T-helper 17 cell (primary cell): ENCODE measurements at regions not wholly inside any gene's neighbourhood (a gene's known extent, or its start where the extent isn't known, plus 50 kb on each side); places are given as distances from the start of the nearest gene placed in this dataset.

ENCODE experiments used
- ATAC-seq: fragments of 150-1000 bp; cut with Tn5 transposase; 2 replicates; pipeline ENCODE4 v1.10.0; 2021; ENCODE audit warnings: mild to moderate bottlenecking, moderate library complexity
- DNase-seq, 3 donors: peaks; one replicate each; pipeline versions ENCODE4 v3.0.0 to v3.0.0-alpha.2; 2020 to 2021
- H3K9me3 ChIP-seq: one replicate; pipeline ENCODE4 v1.7.0; 2013; ENCODE audit warnings: low read length, mild to moderate bottlenecking; ENCODE audit not compliant: control insufficient read depth, poor library complexity, severe bottlenecking
- H3K27ac Mint-ChIP-seq: one replicate; pipeline ENCODE4 v1.8.0; 2022; ENCODE audit warnings: mild to moderate bottlenecking, moderate library complexity, mixed read lengths
- H3K27me3 Mint-ChIP-seq: one replicate; pipeline ENCODE4 v1.8.0; 2022; ENCODE audit warnings: mixed read lengths
- H3K36me3 Mint-ChIP-seq: one replicate; pipeline ENCODE4 v1.8.0; 2022; ENCODE audit warnings: low read depth, mixed read lengths
- H3K4me1 Mint-ChIP-seq: one replicate; pipeline ENCODE4 v1.8.0; 2022; ENCODE audit warnings: mild to moderate bottlenecking, mixed read lengths
- H3K4me3 Mint-ChIP-seq: one replicate; pipeline ENCODE4 v1.8.0; 2022; ENCODE audit warnings: mild to moderate bottlenecking, moderate library complexity, mixed read lengths

GRCh38 chr7:52700349-52700748, 335.1 kb upstream of the POM121L12 start:
- no peak for DNase-seq
- H3K4me1 Mint-ChIP-seq, result no peaks in the 10 kb centered on the region

GRCh38 chr7:52695973-52696595, 339.3 kb upstream of the POM121L12 start:
- no peak overlapping the region for H3K4me3 Mint-ChIP-seq
- no peaks in the 10 kb centered on the region for H3K9me3 ChIP-seq
- H3K27me3 Mint-ChIP-seq, result no peaks in the 10 kb centered on the region
- no peak for ATAC-seq
- H3K27ac Mint-ChIP-seq, result no peak overlapping the region
- no peaks in the 10 kb centered on the region for H3K36me3 Mint-ChIP-seq
- no peaks in the 10 kb centered on the region for H3K4me1 Mint-ChIP-seq
- DNase-seq, result no peak

More at GRCh38 chr7:52700349-52700748, 335.1 kb upstream of the POM121L12 start:
- no peak for ATAC-seq
- Mint-ChIP-seq H3K4me3 (no peak overlapping the region), H3K27me3 (no peaks in the 10 kb centered on the region), H3K36me3 (no peaks in the 10 kb centered on the region), H3K27ac (no peak overlapping the region)
- no peaks in the 10 kb centered on the region for H3K9me3 ChIP-seq

- H3K36me3 Mint-ChIP-seq, result no peaks in the 10 kb centered on the region
- H3K4me3 Mint-ChIP-seq, result no peak overlapping the region
- no peak overlapping the region for H3K27ac Mint-ChIP-seq
- H3K27me3 Mint-ChIP-seq, result no peaks in the 10 kb centered on the region
- no peaks in the 10 kb centered on the region for H3K4me1 Mint-ChIP-seq
- no peaks in the 10 kb centered on the region for H3K9me3 ChIP-seq
- ATAC-seq (no peak), DNase-seq (no peak)
These were observed 344.2 kb upstream of the POM121L12 start for GRCh38 chr7:52691257-52691656.

GRCh38 chr7:52689912-52690311, 345.5 kb upstream of the POM121L12 start:
- no peak overlapping the region for H3K27ac Mint-ChIP-seq
- no peak overlapping the region for H3K4me3 Mint-ChIP-seq
- no peaks in the 10 kb centered on the region for H3K27me3 Mint-ChIP-seq
- ATAC-seq, result no peak
- no peaks in the 10 kb centered on the region for H3K4me1 Mint-ChIP-seq
- H3K36me3 Mint-ChIP-seq, result no peaks in the 10 kb centered on the region
- DNase-seq, result no peak
- H3K9me3 ChIP-seq, result no peaks in the 10 kb centered on the region

- Mint-ChIP-seq H3K36me3 (no peaks in the 10 kb centered on the region), H3K27ac (no peak overlapping the region), H3K27me3 (no peaks in the 10 kb centered on the region), H3K4me3 (no peak overlapping the region), H3K4me1 (no peaks in the 10 kb centered on the region)
- DNase-seq, result no peak
- ATAC-seq, result no peak
- H3K9me3 ChIP-seq, result no peaks in the 10 kb centered on the region
These were observed 350.1 kb upstream of the POM121L12 start for GRCh38 chr7:52685333-52685732.

- no peaks in the 10 kb centered on the region for H3K27me3 Mint-ChIP-seq
- H3K27ac Mint-ChIP-seq, result no peak overlapping the region
- ATAC-seq (no peak), DNase-seq (no peak)
- no peaks in the 10 kb centered on the region for H3K9me3 ChIP-seq
- H3K4me1 Mint-ChIP-seq, result no peaks in the 10 kb centered on the region
- H3K36me3 Mint-ChIP-seq, result no peaks in the 10 kb centered on the region
- no peak overlapping the region for H3K4me3 Mint-ChIP-seq
These were observed 351.0 kb upstream of the POM121L12 start for GRCh38 chr7:52684388-52684787.

- Mint-ChIP-seq H3K4me3 (no peak overlapping the region), H3K4me1 (no peaks in the 10 kb centered on the region), H3K27ac (no peak overlapping the region), H3K27me3 (no peaks in the 10 kb centered on the region), H3K36me3 (no peaks in the 10 kb centered on the region)
- DNase-seq, result no peak
- no peak for ATAC-seq
- H3K9me3 ChIP-seq, result no peaks in the 10 kb centered on the region
These were observed 352.4 kb upstream of the POM121L12 start for GRCh38 chr7:52682993-52683392.

- DNase-seq (no peak), ATAC-seq (no peak)
- no peak overlapping the region for H3K27ac Mint-ChIP-seq
- no peaks in the 10 kb centered on the region for H3K27me3 Mint-ChIP-seq
- H3K4me3 Mint-ChIP-seq, result no peak overlapping the region
- H3K36me3 Mint-ChIP-seq, result no peaks in the 10 kb centered on the region
- H3K4me1 Mint-ChIP-seq, result no peaks in the 10 kb centered on the region
- H3K9me3 ChIP-seq, result no peaks in the 10 kb centered on the region
These were observed 364.7 kb upstream of the POM121L12 start for GRCh38 chr7:52670608-52671225.

- Mint-ChIP-seq H3K36me3 (no peaks in the 10 kb centered on the region), H3K4me1 (no peaks in the 10 kb centered on the region), H3K4me3 (no peak overlapping the region), H3K27me3 (no peaks in the 10 kb centered on the region), H3K27ac (no peak overlapping the region)
- no peaks in the 10 kb centered on the region for H3K9me3 ChIP-seq
- DNase-seq (peak in 1 of 3 donors; percentile 9), ATAC-seq (no peak)
These were observed 366.4 kb upstream of the POM121L12 start for GRCh38 chr7:52669031-52669430.

- H3K9me3 ChIP-seq, result no peaks in the 10 kb centered on the region
- Mint-ChIP-seq H3K27me3 (no peaks in the 10 kb centered on the region), H3K27ac (no peak overlapping the region), H3K4me3 (no peak overlapping the region), H3K36me3 (no peaks in the 10 kb centered on the region), H3K4me1 (no peaks in the 10 kb centered on the region)
- DNase-seq (no peak), ATAC-seq (no peak)
These were observed 367.0 kb upstream of the POM121L12 start for GRCh38 chr7:52668435-52668834.

- Mint-ChIP-seq H3K27ac (no peak overlapping the region), H3K4me3 (no peak overlapping the region), H3K27me3 (no peaks in the 10 kb centered on the region), H3K36me3 (no peaks in the 10 kb centered on the region), H3K4me1 (no peaks in the 10 kb centered on the region)
- no peaks in the 10 kb centered on the region for H3K9me3 ChIP-seq
- ATAC-seq, result no peak
- no peak for DNase-seq
These were observed 376.3 kb upstream of the POM121L12 start for GRCh38 chr7:52659178-52659577.

- Mint-ChIP-seq H3K27me3 (no peaks in the 10 kb centered on the region), H3K4me1 (no peaks in the 10 kb centered on the region), H3K27ac (no peak overlapping the region), H3K4me3 (no peak overlapping the region), H3K36me3 (no peaks in the 10 kb centered on the region)
- ATAC-seq, result no peak
- no peaks in the 10 kb centered on the region for H3K9me3 ChIP-seq
- no peak for DNase-seq
These were observed 379.3 kb upstream of the POM121L12 start for GRCh38 chr7:52656098-52656497.

GRCh38 chr7:52652621-52653020, 382.8 kb upstream of the POM121L12 start:
- H3K4me1 Mint-ChIP-seq, result no peaks in the 10 kb centered on the region
- H3K9me3 ChIP-seq, result no peaks in the 10 kb centered on the region
- DNase-seq (no peak), ATAC-seq (no peak)
- H3K4me3 Mint-ChIP-seq, result no peak overlapping the region
- H3K27me3 Mint-ChIP-seq, result no peaks in the 10 kb centered on the region
- H3K27ac Mint-ChIP-seq, result no peak overlapping the region
- H3K36me3 Mint-ChIP-seq, result no peaks in the 10 kb centered on the region

GRCh38 chr7:52648872-52649271, 386.6 kb upstream of the POM121L12 start:
- H3K9me3 ChIP-seq, result no peaks in the 10 kb centered on the region
- no peaks in the 10 kb centered on the region for H3K36me3 Mint-ChIP-seq
- DNase-seq (no peak), ATAC-seq (no peak)
- H3K4me1 Mint-ChIP-seq, result no peaks in the 10 kb centered on the region
- no peak overlapping the region for H3K4me3 Mint-ChIP-seq
- no peaks in the 10 kb centered on the region for H3K27me3 Mint-ChIP-seq
- no peak overlapping the region for H3K27ac Mint-ChIP-seq
